ENCODE measurements at regions not wholly inside any gene's neighbourhood (a gene's known extent, or its start where the extent isn't known, plus 50 kb on each side); places are given as distances from the start of the nearest gene placed in this dataset.
"Not testable (repeated sequence)": the region's sequence is repeated elsewhere in the genome, so short reads cannot be mapped to it uniquely, and the experiment has no call there.

GRCh38 chr18:73408469-73408868 lies 540.7 kb upstream of the NETO1 start:
- DNase-seq: no peak

- DNase-seq: no peak
Observed at GRCh38 chr18:73407506-73407905, 539.7 kb upstream of the NETO1 start.

GRCh38 chr18:73384246-73384645 lies 516.5 kb upstream of the NETO1 start:
- DNase-seq: no peak

DNA sequence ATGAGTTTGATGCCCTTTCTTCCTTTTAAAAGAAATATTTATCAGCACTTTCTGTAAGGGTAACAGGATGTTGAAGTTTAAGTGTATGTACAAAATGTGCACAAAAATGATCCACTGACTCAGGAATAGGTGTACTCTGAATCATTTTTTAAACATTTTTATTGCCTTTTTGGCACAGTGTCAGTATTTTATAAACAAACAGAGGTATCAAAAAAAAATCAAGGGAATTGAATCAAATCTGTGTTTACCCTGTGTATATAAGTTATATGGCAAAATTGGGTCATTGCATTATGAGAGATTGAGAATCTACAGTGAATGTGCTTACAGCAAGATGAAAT lies 513.9 kb upstream of the NETO1 start:
- no peak for DNase-seq

DNA sequence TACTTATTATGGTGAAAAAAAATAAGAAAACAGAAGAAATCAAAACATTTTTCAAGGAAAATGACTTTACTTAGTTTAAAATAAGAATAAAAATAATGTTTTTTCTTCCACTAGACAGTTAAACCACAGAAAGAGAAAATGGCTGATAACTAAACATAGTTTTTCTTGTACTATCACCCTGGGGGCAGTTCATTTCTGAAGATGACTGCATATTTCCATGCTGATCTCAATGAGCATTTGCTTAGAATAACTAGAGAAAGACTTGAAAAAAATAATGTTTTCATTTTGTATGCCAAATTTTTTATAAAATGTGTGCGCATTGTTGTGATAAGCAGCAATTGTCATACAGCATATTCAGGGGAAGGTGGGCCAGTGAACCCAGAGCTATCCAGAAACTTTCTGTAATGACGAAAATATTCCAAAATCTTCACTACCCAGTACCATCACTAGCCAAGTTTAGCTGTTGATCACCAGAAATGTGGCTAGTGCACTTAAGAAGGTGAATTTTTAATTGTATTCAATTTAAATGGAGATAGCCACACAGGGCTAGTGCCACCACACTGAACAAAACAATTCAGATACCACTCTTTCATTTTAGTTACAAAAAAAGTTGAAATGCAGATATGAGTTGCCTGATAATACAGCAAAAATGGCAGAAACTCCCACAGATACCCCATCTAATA lies 513.4 kb upstream of the NETO1 start:
- DNase-seq: no peak

- DNase-seq: no peak
Observed at GRCh38 chr18:73366713-73367112, 498.9 kb upstream of the NETO1 start.

- DNase-seq: no peak
Observed at GRCh38 chr18:73365018-73365417, 497.2 kb upstream of the NETO1 start.

DNA sequence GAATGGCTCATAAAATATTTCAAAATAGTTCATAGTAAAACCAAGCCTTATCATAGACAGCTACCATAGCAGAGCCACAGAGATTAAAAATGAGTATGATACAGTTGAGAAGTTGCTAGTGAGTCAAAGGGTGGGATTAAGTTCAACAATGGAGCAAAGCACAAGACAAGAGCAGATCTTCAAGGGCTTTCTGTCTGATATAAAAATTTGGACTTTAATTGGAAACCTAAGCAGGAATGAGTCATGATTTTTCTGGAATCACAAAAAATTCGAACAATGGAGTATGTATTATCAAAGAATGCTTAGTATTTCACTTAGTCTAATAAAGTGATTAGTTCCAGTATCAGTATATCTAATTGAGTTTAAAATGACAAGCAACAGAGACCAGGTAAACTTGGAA lies 487.3 kb upstream of the NETO1 start:
- DNase-seq: no peak

- no peak for DNase-seq
Observed at GRCh38 chr18:73352546-73352945, 484.8 kb upstream of the NETO1 start.

DNA sequence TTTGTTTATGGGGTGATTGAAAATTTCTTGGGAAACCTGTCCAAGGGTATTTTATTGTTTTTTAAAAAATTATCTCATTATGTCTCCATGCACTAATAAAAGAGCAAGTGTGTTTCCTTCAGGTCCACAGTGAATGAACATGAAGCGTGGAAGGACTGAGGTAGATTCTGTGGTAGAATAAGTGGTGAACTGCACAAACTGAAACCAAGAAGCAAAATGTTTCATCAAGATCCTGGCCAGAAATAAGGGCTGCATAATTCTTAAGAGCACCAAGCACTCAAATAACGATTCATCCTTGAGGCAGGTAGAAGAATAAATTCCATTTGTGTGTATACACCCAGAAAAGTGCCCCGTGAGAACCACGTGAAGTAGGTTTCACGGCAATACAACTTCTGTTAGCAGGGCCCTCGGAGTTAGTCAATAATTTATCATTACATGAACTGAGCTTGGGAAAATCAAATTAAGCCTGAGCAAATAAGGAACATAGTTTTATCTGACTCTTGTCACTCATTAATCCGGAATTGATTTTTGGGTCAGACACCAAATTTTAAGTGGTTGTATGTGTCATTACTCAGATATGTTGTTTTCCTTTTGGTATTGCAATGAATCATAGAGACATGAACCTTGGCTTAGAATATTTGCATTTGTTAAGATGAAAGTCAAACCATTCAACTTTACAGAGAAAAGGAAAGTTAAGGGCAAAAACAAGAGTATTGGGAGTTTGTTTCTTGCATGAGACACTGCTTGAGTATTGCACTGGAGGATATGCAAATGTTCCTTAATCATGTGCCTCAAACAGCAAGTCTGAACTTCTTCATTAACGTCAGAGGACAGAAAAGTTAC lies 472.6 kb upstream of the NETO1 start:
- DNase-seq: no peak

DNA sequence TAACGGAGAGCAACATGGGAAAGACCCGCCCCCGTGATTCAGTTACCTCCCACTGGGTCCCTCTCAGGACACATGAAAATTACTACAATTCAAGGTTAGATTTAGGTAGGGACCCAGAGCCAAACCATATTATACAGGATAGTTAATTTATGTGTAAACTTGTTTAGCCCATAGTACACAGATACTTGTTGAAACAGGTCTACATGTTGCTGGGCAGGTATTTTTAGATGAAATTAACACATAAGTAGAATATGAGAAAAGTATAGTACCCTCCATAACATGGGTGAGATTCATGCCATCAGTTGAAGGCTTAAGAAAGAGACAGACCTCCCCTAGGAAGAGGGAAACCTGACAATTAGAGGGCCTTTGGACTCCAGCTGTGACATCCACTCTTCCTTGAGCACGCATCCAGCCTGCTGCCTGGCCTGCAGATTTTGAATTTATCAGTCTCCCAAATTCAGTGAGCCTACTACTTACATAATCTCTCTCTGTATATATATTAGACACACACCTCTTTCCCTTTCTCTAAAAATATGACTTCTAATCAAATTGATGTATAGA lies 463.5 kb upstream of the NETO1 start:
- no peak for DNase-seq

DNA sequence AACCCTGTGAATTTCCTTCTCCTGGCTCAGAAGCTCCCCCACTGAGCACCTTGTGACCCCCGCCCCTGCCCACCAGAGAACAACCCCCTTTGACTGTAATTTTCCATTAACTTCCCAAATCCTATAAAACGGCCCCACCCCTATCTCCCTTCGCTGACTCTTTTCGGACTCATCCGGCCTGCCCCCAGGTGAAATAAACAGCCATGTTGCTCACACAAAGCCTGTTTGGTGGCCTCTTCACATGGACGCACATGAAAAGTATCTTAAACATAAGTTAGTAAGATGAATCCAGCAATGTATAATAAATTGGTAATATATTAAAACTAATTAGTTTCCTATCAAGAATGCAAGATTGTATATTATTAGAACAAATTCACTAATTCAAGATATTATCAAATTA lies 462.3 kb upstream of the NETO1 start:
- not testable (repeated sequence) for DNase-seq

DNA sequence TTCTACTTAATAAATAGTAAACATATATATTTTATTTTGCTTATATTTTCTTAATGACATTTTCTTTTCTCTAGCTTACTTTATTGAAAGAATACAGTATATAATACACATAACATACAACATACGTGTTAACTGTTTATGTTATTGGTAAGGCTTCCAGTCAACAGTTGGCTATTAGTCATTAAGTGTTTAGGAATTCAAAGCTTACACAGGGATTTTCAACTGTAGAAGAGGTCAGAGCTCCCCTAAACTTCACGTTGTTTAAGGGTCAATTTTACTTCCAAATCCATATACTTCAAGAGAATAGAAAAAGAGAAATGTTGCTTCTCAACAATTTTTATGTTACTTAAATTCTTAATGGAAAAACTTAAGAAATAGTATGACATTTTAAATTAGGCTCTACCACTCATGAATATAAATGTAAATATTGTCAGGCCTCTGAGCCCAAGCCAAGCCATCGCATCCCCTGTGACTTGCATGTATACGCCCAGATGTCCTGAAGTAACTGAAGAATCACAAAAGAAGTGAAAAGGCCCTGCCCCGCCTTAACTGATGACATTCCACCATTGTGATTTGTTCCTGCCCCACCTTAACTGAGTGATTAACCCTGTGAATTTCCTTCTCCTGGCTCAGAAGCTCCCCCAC lies 456.5 kb upstream of the NETO1 start:
- not testable (repeated sequence) for DNase-seq

DNA sequence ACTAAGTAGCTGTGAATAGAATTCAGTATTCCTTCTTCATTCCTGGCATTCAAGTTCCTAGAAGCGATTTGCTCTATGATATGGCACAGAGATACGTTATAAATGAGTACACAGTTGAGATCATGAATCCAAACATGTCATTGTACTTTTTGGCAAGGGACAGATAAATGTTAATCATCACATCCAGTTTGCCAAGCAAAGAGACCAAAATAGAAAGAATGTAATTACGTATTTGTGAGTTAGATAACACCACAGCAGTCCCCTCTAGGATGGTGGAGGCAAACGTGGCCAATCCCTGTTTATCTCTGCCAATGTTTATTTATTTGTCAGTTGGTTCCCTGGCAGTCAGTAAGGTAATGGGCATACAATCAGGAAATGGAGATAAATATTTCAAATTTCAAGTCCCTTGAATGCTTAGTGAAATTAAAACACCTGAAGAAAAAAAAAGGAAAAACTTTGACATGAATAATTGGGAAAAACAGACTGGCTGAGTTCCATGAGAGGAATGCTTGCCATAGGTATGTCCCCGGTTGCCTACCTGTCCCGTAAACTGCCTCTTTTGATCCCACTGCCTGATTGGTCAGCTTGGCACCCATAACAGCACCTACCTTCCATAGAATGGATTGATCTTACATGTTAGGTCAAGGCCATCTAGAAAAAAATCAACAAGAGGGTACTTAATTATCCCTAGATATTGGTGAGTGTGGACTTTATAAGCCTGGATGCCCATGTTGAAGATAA lies 451.1 kb upstream of the NETO1 start:
- DNase-seq: no peak

GRCh38 chr18:73316513-73316912 lies 448.7 kb upstream of the NETO1 start:
- DNase-seq: no peak

DNA sequence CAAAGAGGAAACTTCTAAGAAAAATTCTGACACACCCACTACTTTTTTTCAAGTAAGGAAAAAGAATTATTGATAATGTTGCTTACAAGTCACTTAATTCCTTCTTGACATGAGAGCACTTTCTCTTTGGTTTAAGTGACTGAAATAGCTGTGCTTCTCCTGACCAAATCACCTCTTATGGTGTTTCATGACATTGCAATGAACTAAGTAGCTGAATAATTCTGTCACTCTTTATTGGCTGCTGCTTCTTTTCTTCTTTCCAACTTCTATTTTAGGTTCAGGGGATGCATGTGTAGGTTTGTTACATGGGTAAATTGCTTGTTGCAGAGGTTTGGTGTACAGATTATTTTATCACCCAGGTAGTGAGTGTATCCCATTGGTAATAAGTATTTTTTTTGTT lies 447.6 kb upstream of the NETO1 start:
- DNase-seq: no peak

DNA sequence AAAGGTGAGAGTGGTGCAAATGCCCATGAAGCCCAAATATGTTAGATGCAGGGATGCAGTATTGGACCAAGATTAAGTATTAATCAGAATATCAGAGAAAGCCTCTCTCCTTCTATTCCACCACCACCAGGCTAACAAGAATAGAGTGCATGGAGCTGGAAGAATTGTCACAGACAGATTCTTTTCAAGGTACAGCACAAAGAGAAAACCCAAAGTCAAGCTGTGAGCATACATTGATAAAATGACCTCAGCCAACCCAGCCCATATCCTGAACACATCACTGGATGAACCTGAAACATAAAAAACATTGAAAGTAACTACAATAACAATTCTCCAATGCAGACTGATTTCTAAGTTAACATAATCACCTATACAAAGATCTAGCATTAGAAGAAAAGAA lies 445.7 kb upstream of the NETO1 start:
- no peak for DNase-seq

- DNase-seq: no peak
Observed at GRCh38 chr18:73296686-73297085, 428.9 kb upstream of the NETO1 start.

- DNase-seq: no peak
Observed at GRCh38 chr18:73292156-73292555, 424.4 kb upstream of the NETO1 start.

GRCh38 chr18:73288813-73289212 lies 421.0 kb upstream of the NETO1 start:
- DNase-seq: no peak

GRCh38 chr18:73286584-73286983 lies 418.8 kb upstream of the NETO1 start:
- DNase-seq: no peak

DNA sequence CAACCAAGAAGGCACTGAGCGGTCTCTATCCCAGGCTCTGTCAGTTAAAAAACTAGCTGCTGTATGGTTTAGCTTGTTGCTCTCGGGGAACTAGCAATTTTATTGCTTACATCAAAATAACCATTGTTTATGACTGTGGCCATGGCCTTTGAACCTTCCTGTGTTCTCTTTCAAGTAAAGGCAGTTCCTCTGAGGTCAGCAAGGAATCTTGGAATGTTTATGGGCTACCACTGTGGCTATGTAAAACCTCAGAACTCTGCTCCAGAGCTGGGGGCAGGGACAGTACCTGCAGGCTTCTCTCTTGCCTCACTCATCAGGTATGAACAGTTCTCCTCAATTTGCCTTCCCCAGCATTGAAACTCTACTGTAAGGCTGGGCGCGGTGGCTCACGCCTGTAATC lies 416.0 kb upstream of the NETO1 start:
- no peak for DNase-seq

DNA sequence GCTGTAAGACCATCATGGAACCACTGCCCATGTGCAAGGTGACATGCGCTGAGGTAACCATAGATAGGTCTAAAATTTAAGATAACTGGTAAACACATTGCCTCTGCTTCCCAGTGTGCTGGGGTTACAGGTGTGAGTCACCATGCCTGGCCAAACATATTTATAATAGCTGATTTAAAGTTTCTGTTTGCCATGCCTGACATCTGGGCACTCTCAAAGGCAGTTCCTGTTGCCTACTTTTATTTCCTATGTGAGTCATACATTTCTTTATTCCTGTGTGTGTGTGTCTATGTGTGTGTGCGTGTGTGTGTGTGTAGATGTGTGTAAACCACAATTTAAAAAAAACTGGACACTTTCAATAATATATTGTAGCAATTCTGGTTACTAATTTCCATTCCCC lies 415.2 kb upstream of the NETO1 start:
- no peak for DNase-seq

Measured in hippocampal formation (tissue), 2 donors.